Muscle layer of duodenum (tissue), 2 donors: ENCODE measurements at regions not wholly inside any gene's neighbourhood (a gene's known extent, or its start where the extent isn't known, plus 50 kb on each side); places are given as distances from the start of the nearest gene placed in this dataset.

ENCODE experiments used
- H3K27ac ChIP-seq: one replicate; pipeline ENCODE4 v1.7.0; 2013; ENCODE audit warnings: mild to moderate bottlenecking, low read length
- H3K27me3 ChIP-seq: one replicate; pipeline ENCODE4 v1.7.0; 2013; ENCODE audit warnings: low read depth, mild to moderate bottlenecking, control low read depth, low read length
- H3K36me3 ChIP-seq, 2 donors: one replicate each; pipeline ENCODE4 v1.7.0; 2013; ENCODE audit warnings: low read length in 2 of 2, control low read depth in 1 of 2, mild to moderate bottlenecking in 1 of 2; ENCODE audit not compliant: insufficient read depth in 2 of 2, control insufficient read depth in 1 of 2
- H3K4me1 ChIP-seq, 2 donors: one replicate each; pipeline ENCODE4 v1.7.0; 2013; ENCODE audit warnings: low read length in 2 of 2, mild to moderate bottlenecking in 2 of 2, control low read depth in 1 of 2, moderate library complexity in 1 of 2; ENCODE audit not compliant: insufficient read depth in 2 of 2, control insufficient read depth in 1 of 2
- H3K4me3 ChIP-seq, 2 donors: one replicate each; pipeline ENCODE4 v1.7.0; 2013; ENCODE audit warnings: low read length in 2 of 2, low read depth in 1 of 2, mild to moderate bottlenecking in 1 of 2
- H3K9me3 ChIP-seq, 2 donors: one replicate each; pipeline ENCODE4 v1.7.0; 2013; ENCODE audit warnings: low read length in 2 of 2, control low read depth in 1 of 2, mild to moderate bottlenecking in 1 of 2; ENCODE audit not compliant: control insufficient read depth in 1 of 2
- donor health status: healthy.

DNA sequence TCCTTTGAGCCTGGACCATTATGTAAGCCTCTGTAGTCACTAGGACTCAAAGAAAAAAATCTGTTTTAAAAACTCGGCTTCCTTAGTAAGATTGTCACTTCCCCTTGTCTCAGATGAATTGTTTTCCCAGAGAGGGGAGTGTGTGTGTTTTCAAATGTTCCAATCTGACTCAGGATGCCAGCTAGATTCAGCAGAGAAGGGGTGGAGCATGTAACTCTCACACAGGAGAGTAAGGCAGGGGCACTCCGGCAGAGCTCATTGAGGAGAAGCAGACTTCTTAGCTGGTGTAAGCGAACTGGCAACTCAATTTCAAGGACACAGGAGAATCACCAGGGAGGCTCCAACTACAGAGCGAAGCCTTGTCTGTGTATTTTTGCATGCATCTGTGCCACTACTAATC lies 623.2 kb downstream of the LMO4 start:
- Histone ChIP-seq H3K27ac (no peak overlapping the region), H3K4me1 (peaks cover 0 to 7% of the 10 kb centered on the region in 2 donors), H3K27me3 (no peaks in the 10 kb centered on the region), H3K36me3 (no peaks in the 10 kb centered on the region), H3K9me3 (no peaks in the 10 kb centered on the region), H3K4me3 (no peak overlapping the region)

DNA sequence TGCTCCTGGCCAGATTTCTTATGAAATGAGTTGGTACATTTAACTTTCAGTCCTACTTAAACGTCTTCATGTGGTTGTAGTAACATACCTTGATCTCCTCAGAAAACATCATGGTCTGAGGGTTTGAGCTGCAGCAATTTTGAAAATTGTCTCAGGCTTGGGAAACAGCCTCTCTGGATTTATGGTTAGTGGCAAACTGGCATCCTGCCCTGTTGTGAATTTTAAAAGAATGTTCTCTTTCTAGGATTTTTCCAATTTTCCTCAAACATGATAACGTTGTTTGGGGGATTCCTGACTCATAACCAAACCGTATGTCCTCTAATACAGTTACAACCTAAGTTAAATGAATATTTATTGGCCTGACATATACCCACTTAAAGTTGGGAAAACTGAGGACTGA lies 624.4 kb downstream of the LMO4 start:
- no peak overlapping the region for H3K27ac ChIP-seq
- H3K9me3 ChIP-seq = no peaks in the 10 kb centered on the region
- peaks cover 0 to 7% of the 10 kb centered on the region in 2 donors for H3K4me1 ChIP-seq
- no peaks in the 10 kb centered on the region for H3K27me3 ChIP-seq
- H3K4me3 ChIP-seq = no peak overlapping the region
- H3K36me3 ChIP-seq = no peaks in the 10 kb centered on the region

DNA sequence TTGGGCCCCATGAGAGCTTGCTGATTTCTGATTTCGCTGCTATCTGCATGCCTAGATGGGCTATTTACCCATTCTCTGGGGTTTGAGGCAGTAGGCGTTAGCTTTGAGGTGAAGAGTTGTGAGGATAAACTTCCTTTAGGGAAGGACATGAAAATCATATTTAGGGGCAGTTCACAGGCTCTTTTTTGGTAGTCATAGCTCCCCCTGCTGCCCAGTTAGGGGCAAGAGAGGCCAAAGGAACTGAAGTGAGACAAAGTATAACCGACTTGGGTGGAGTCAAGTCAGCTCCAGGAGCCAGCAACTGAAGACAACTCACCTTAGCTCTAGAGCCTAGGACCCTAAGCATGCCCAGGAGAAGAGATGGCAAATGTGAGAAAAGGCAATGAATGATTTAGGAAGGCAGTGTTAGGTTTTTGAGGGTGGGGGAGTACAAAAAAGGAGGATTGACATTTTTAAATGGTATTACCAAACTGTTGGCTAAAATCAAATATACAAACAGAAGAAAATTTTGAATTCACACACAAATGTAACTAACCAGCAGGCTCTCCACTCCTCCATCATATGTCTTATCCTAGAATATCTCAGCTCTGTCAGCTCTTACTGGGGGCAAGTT lies 625.2 kb downstream of the LMO4 start:
- no peaks in the 10 kb centered on the region for H3K27me3 ChIP-seq
- H3K4me1 ChIP-seq = peaks cover 0 to 7% of the 10 kb centered on the region in 2 donors
- no peak overlapping the region for H3K4me3 ChIP-seq
- H3K9me3 ChIP-seq = no peaks in the 10 kb centered on the region
- H3K36me3 ChIP-seq = no peaks in the 10 kb centered on the region
- no peak overlapping the region for H3K27ac ChIP-seq

DNA sequence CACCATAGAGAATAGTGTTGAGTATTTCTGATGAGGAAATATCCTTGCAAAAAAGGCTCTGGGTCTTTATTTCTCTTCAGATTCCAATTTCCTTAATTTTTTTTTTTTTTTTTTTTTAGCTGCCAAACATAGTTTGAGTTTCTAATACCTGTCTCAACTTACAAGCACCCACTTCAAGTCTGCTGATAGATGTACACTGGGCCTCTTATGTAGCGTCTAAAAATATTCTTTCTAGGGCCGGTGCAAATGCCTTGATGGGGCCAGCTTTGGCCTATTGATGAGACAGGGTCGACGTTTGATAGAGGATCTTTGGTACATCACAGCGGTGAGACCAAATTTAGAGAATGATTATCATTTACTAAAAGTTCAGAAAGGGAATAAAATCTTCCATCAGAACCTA lies 626.4 kb downstream of the LMO4 start:
- H3K4me3 ChIP-seq = no peak overlapping the region
- no peaks in the 10 kb centered on the region for H3K9me3 ChIP-seq
- no peaks in the 10 kb centered on the region for H3K27me3 ChIP-seq
- no peaks in the 10 kb centered on the region for H3K36me3 ChIP-seq
- H3K4me1 ChIP-seq = peaks cover 0 to 7% of the 10 kb centered on the region in 2 donors
- no peak overlapping the region for H3K27ac ChIP-seq

DNA sequence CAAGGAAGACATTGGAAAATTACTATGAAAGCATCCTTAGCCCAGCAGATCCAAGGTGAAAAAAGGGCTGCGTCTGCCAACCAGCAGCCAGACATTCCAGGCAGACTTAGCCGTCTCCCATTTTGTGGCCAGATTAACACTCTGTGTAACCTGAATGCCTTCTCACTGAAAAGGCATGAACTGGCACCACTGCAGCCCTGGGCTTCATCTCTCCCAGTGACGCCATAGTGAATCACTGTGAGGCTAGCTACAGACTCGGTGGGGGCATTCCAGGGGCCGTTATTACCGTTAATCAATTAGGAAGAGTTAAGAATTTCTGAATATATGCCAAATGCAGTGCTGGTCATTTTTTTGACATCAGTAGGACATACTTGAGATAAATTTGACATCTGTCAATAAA lies 627.4 kb downstream of the LMO4 start:
- H3K36me3 ChIP-seq = no peaks in the 10 kb centered on the region
- H3K4me1 ChIP-seq = peaks cover 0 to 7% of the 10 kb centered on the region in 2 donors
- no peak overlapping the region for H3K27ac ChIP-seq
- no peak overlapping the region for H3K4me3 ChIP-seq
- no peaks in the 10 kb centered on the region for H3K9me3 ChIP-seq
- H3K27me3 ChIP-seq = no peaks in the 10 kb centered on the region

DNA sequence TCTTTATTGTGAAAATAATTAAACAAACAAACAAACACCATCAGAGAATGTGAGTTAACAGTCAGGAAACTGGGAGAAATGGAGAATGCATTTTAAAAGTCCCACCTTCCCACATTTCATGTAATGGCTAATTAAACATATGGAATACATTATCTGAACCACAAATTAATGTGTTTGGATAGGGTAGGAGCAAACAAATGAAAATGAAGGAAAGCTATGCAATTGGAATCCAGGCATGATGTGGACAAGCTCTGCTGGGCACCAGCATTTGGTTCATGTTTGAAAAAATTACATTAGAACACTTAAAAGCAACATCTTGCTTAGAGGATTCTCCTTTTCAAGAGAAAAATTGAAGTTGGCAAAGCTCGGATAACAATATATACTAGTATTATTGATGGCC lies 628.1 kb downstream of the LMO4 start:
- Histone ChIP-seq H3K27me3 (no peaks in the 10 kb centered on the region), H3K27ac (no peak overlapping the region), H3K4me3 (no peak overlapping the region), H3K9me3 (no peaks in the 10 kb centered on the region), H3K4me1 (peaks cover 0 to 6% of the 10 kb centered on the region in 2 donors), H3K36me3 (no peaks in the 10 kb centered on the region)

DNA sequence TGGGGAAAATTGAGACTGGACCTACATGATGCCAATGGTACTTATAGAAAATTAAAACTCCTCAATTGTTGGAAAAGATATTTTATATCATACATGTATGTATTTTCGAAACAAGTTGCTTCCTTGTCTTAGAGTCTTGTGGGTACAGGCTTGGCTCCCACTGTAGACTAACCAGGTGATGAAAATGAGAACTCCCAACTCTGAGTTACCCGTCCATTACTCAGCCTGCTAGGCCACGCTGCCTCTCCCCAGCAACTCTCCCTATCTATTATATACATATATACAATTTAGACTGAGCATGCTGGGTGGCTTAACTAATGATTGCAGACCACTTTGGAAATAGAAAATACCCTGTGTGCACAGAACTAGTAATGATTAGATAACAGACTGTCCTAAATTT lies 628.7 kb downstream of the LMO4 start:
- H3K27me3 ChIP-seq = no peaks in the 10 kb centered on the region
- no peaks in the 10 kb centered on the region for H3K36me3 ChIP-seq
- H3K4me3 ChIP-seq = no peak overlapping the region
- no peaks in the 10 kb centered on the region for H3K9me3 ChIP-seq
- no peak overlapping the region for H3K27ac ChIP-seq
- peaks cover 0 to under 1% of the 10 kb centered on the region in 2 donors for H3K4me1 ChIP-seq

DNA sequence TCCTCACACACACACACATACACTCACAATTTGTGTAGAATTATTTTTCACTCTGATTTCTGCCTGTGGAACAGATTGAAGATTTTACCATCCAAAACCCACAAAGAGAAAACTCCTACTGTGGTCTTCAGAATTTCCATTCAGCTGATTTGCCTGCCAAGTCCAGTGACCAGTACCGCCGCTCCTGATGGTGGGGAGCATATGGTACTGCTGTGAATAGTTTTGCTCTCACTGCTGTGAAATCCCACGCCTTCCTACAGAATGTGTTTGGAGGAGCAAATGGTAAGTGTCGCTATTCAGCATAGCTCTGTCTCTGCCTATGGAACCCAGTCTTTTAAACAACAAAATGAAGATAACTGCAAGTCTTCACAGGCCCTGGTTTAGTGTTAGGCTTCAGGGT lies 629.5 kb downstream of the LMO4 start:
- Histone ChIP-seq H3K4me1 (no peaks in the 10 kb centered on the region), H3K27ac (no peak overlapping the region), H3K27me3 (no peaks in the 10 kb centered on the region), H3K9me3 (no peaks in the 10 kb centered on the region), H3K36me3 (no peaks in the 10 kb centered on the region), H3K4me3 (no peak overlapping the region)

DNA sequence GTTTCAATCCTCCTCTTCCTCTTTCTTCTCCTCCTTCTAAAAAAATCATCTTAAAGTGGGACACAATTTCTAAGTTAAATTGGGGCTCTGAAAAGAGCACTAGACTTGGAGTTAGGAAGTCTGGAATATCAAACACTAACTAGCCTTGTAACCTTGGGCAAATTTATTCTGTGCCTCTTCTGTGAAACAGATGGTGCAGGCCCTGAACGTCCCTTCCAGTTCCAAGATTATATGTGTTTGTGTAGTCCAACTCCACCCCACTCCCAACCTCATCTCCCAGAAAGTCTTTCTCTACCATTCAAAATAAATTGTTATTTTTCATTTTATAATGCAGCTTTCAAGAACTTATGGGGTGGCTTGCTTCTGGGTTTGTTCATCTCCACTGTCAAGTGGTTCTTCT lies 630.0 kb downstream of the LMO4 start:
- no peaks in the 10 kb centered on the region for H3K27me3 ChIP-seq
- no peaks in the 10 kb centered on the region for H3K36me3 ChIP-seq
- H3K4me1 ChIP-seq = no peaks in the 10 kb centered on the region
- H3K9me3 ChIP-seq = no peaks in the 10 kb centered on the region
- no peak overlapping the region for H3K27ac ChIP-seq
- H3K4me3 ChIP-seq = no peak overlapping the region

DNA sequence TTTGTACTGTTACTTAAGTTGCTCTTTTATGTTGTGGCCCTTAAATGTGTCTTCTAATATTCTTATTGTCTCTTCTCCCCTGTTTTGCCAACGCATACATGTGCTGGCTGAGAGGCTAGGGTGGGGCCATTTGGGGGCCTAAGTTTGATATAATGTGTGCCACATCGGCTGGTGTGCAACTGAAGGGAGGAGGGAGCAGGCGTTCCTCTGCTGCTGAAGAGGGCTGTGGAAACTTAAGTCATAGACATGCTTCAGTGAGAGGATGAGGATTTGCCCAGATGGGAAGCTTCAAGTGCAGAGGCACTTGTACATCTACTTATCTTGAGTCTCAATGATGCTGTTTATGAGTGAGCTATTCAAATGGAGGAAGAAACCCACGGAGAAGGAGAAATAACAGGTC lies 630.6 kb downstream of the LMO4 start:
- Histone ChIP-seq H3K9me3 (no peaks in the 10 kb centered on the region), H3K27ac (no peak overlapping the region), H3K36me3 (no peaks in the 10 kb centered on the region), H3K4me1 (no peaks in the 10 kb centered on the region), H3K27me3 (no peaks in the 10 kb centered on the region), H3K4me3 (no peak overlapping the region)

DNA sequence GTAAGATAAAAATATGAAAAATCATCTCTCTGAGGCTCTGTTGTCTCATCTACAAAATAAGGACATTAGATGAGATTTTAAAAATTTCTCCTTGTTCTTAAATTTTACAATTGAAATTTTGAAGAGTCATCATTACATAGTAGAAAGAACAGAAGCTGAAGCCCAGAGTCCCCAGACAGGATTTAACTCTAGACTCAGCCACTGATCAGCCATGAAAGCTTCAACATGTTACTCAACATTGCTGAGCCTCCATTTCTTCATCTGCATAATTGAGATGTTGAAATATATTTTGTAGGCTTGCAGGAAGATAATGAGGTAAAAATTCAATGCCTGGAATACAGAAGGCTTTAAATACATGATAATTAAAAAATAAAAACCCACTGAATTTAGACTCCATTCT lies 633.3 kb downstream of the LMO4 start:
- H3K36me3 ChIP-seq = no peaks in the 10 kb centered on the region
- H3K4me3 ChIP-seq = no peak overlapping the region
- no peak overlapping the region for H3K27ac ChIP-seq
- H3K27me3 ChIP-seq = no peaks in the 10 kb centered on the region
- H3K9me3 ChIP-seq = no peaks in the 10 kb centered on the region
- H3K4me1 ChIP-seq = no peaks in the 10 kb centered on the region

DNA sequence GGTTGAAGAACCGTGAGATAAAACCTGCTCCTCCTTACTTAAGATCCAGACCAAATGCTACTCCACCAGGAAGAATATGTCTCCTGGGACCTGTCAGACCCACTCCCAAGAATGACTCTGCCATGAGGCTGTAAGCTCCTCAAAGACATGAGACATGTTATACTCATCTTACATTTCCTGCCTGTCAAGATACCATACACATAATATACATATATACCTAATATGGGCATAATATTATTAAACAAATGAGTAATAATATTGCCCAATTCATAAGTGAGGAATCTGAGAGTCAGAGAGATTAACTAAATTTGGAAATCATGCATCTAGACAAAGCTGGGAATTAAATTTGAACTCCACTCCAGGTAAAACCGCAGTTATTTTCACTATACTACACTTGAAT lies 634.9 kb downstream of the LMO4 start:
- Histone ChIP-seq H3K4me3 (no peak overlapping the region), H3K9me3 (no peaks in the 10 kb centered on the region), H3K4me1 (peaks cover 2% of the 10 kb centered on the region in 2 donors), H3K36me3 (no peaks in the 10 kb centered on the region), H3K27ac (no peak overlapping the region), H3K27me3 (no peaks in the 10 kb centered on the region)
